ENCODE measurements at regions not wholly inside any gene's neighbourhood (a gene's known extent, or its start where the extent isn't known, plus 50 kb on each side); places are given as distances from the start of the nearest gene placed in this dataset.

DNA sequence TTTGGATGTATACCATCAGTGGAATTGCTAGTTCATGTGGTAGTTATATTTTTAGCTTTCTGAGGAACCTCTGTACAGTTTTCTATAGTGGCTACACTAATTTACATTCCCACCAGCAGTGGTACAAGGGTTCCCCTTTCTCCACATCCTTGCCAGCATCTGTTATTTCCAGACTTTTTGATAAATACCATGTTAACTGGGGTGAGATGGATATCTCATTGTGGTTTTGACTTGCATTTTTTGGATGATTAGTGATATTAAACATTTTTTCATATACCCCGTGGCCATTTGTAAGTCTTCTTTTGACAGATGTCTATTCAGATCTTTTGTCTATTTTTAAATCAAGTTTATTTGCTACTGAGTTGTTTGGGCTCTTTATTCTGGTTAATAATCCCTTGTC is 455.6 kb upstream of the RARB start:
- TF ChIP-seq, protein P1, sequence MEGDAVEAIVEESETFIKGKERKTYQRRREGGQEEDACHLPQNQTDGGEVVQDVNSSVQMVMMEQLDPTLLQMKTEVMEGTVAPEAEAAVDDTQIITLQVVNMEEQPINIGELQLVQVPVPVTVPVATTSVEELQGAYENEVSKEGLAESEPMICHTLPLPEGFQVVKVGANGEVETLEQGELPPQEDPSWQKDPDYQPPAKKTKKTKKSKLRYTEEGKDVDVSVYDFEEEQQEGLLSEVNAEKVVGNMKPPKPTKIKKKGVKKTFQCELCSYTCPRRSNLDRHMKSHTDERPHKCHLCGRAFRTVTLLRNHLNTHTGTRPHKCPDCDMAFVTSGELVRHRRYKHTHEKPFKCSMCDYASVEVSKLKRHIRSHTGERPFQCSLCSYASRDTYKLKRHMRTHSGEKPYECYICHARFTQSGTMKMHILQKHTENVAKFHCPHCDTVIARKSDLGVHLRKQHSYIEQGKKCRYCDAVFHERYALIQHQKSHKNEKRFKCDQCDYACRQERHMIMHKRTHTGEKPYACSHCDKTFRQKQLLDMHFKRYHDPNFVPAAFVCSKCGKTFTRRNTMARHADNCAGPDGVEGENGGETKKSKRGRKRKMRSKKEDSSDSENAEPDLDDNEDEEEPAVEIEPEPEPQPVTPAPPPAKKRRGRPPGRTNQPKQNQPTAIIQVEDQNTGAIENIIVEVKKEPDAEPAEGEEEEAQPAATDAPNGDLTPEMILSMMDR (conservative IDR thresholded peaks at IDR 0.05), result no peak
- no peak for TF ChIP-seq EZH2 (IDR thresholded peaks at IDR 0.05; ENCODE audit: low read depth)

All from PC-9 (cell line).